Heart left ventricle (tissue), 13 donors: ENCODE measurements at regions not wholly inside any gene's neighbourhood (a gene's known extent, or its start where the extent isn't known, plus 50 kb on each side); places are given as distances from the start of the nearest gene placed in this dataset.

Experiments used
- CTCF ChIP-seq, 12 donors: fragments of 200-600 bp; sonication (generic) in 4 of 12; IDR thresholded peaks; one replicate each; pipeline versions ENCODE4 v1.5.0 to v1.8.0; 2018 to 2022; ENCODE audit warnings: antibody characterized with exemption in 12 of 12, mild to moderate bottlenecking in 5 of 12
- POLR2A ChIP-seq, 2 donors: fragments of 450-650 bp; IDR thresholded peaks; one replicate each; pipeline ENCODE4 v1.6.1; 2017; ENCODE audit warnings: antibody characterized with exemption in 2 of 2, mild to moderate bottlenecking in 2 of 2, moderate library complexity in 2 of 2
- donor health status: ischemic (EF 13 %, LVEDD 7.1; RV severe dilation, severe dysfunction).
- donor health status: DM: no; HTN: yes; CAD: no.
- donor health status: DM: no; HTN: no; CAD: no.
- donor health status: ischemic (EF 25% LVEDD 6.9; RV normal size, moderate dysfunction).
- donor health status: ischemic (EF 25% LVEDD 5.7; RV mildly dilated, moderate dysfunction).
- donor health status: ischemic (EF 35%, LVEDD 5.7; RV mildly dilated, moderate dysfunction).
- donor health status: nonischemic (EF 11% LVEDD 7.7; RV severe dilation, severe dysfunction).
- donor health status: DM: yes; HTN: yes; CAD: no.
- donor health status: PGD.
- donor health status: ischemic (EF 29% LVEDD 5.4; RV normal size, mild dysfunction).
- donor health status: nonischemic (EF 23%, LVEDD 6.1; RV moderate dilation, normal function).

GRCh38 chr7:63041786-63042185, 956.9 kb upstream of the ZNF722 start:
- TF ChIP-seq POLR2A (IDR thresholded peaks at IDR 0.05), result no peak
- TF ChIP-seq CTCF (IDR thresholded peaks at IDR 0.05), result no peak
